ENCODE measurements at regions not wholly inside any gene's neighbourhood (a gene's known extent, or its start where the extent isn't known, plus 50 kb on each side); places are given as distances from the start of the nearest gene placed in this dataset.

DNA sequence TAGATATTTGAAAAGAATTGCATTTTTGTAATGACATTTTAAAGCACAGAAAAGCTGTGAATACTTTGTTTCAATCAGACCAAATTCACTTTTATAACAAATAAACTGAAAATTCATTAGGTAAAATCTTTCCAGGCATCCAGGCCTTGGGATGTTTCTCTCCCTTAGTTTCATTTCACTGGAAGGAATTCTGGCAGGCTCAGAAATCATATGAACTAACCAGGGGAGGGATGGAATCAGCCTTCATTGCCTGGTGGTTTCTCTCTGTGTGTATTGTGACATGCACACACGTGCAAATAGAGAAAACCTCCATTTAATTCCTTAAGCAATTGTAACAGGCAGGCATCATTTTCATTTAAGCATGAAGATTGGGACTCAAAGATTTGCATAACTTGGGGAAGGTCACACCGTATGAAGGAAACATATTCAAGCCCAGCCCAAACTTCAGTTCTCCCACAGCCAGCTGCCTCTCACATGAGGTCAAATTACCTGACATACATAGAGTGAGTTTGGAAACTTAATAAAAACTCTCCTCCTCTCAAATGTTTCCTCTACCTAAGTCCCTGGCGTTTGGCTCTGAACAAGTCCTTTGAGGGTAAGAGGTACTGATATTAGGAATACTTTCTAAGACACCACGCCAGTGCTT is 376.1 kb upstream of the MCTP2 start:
- DNase-seq (ENCODE audit: extremely low spot score), result no peak
- ChIA-PET CTCF (interaction anchor here (1.4 to 1.6 kb wide), 2 partner anchors 8 to 19 kb away, joined by 3 read pairs; no protein-coding TSS in a partner anchor), POLR2A (no interaction called here)
- TF ChIP-seq, protein P1, sequence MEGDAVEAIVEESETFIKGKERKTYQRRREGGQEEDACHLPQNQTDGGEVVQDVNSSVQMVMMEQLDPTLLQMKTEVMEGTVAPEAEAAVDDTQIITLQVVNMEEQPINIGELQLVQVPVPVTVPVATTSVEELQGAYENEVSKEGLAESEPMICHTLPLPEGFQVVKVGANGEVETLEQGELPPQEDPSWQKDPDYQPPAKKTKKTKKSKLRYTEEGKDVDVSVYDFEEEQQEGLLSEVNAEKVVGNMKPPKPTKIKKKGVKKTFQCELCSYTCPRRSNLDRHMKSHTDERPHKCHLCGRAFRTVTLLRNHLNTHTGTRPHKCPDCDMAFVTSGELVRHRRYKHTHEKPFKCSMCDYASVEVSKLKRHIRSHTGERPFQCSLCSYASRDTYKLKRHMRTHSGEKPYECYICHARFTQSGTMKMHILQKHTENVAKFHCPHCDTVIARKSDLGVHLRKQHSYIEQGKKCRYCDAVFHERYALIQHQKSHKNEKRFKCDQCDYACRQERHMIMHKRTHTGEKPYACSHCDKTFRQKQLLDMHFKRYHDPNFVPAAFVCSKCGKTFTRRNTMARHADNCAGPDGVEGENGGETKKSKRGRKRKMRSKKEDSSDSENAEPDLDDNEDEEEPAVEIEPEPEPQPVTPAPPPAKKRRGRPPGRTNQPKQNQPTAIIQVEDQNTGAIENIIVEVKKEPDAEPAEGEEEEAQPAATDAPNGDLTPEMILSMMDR (IDR thresholded peaks at IDR 0.05; ENCODE audit: control extremely low read depth, extremely low read depth, low read depth, missing control alignments), result no peak

DNA sequence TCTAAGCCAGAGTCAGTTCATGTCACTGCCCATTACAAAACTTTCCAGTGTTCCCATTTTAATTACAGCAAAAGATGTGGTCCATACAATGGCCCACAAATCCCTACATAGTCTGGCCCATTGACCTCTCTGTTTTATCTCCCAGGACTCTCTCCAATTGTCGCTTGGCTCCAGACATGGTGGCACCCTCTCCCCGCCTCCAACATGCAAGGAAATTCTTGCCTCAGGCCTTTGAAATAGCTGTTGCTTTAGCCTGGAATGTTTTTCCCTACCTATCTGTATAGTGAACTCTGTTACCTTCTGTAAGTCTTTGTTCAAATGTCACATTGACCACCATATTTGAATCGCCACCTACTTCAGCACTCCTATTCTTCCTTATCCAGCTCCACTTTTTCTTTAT is 377.3 kb upstream of the MCTP2 start:
- POLR2A ChIA-PET, result no interaction called here
- TF ChIP-seq, protein P1 (IDR thresholded peaks at IDR 0.05; ENCODE audit: control extremely low read depth, extremely low read depth, low read depth, missing control alignments), result no peak
- CTCF ChIA-PET, result no interaction called here
- no peak for DNase-seq (ENCODE audit: extremely low spot score)

DNA sequence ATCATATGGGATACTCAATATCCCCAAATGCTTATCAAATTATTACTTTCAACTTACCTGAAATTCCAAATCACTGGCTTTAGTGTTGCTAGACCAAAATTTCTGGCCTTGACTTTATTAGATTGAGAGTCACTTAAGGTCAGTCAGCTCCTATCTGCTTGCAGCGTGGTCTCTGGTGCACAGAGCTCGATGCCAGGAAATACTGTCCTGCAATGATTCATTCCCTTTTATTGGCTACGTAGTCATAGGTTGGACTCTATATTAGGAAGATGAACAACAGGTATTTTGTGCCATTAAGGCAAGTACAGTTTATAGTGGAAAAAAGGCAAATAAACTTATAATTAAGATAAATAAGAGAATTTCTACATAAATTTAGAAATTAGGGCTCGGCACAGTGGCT is 378.6 kb upstream of the MCTP2 start:
- CTCF ChIA-PET, result no interaction called here
- POLR2A ChIA-PET, result no interaction called here
- TF ChIP-seq, protein P1 (IDR thresholded peaks at IDR 0.05; ENCODE audit: control extremely low read depth, extremely low read depth, low read depth, missing control alignments), result no peak
- no peak for DNase-seq (ENCODE audit: extremely low spot score)

DNA sequence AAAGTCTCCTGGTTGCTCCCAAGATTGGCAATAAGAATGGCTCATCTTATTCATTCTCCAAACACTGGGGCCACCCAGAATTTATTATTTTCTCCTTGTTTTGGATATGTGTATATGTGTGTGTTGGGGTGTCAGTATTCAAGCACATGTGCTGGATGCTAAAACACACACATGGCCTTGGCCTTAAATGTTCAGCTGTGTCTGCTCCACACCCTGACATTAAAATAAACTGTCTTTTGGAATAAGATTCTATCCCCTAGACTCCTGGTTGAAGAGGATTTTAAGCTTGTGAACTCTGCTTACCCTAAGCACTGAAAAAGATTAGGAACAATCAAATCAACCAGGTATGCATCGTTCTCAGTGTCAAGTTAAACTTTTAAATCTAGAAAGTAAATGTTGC is 382.9 kb upstream of the MCTP2 start:
- no peak for DNase-seq (ENCODE audit: extremely low spot score)
- ChIA-PET CTCF (interaction anchor here (1.1 kb wide), 1 partner anchor 10 kb away, joined by 3 read pairs; no protein-coding TSS in a partner anchor), POLR2A (no interaction called here)
- TF ChIP-seq, protein P1 (IDR thresholded peaks at IDR 0.05; ENCODE audit: control extremely low read depth, extremely low read depth, low read depth, missing control alignments), result no peak

DNA sequence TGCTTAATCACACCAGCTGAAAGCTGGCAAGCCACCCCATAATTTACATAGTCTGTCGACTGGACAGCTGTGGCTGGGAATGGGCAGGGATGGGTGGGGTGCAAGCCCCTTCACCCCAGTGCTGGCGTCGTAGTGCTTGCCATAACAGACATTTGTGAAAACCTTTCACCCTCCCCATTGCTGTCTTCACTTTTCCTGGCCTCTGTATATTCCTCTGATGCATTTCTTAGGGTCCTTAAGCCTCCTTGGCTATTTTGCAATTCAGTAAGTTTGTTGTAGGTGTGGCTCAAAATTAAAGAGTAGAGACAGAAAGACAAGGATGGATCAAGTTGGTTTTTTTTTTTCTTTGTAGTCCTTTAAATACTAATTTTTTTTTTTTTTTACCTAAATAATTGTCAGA is 383.3 kb upstream of the MCTP2 start:
- no peak for DNase-seq (ENCODE audit: extremely low spot score)
- TF ChIP-seq, protein P1 (IDR thresholded peaks at IDR 0.05; ENCODE audit: control extremely low read depth, extremely low read depth, low read depth, missing control alignments), result no peak
- ChIA-PET POLR2A (no interaction called here), CTCF (interaction anchor here (1.1 kb wide), 1 partner anchor 11 kb away, joined by 3 read pairs; no protein-coding TSS in a partner anchor)

DNA sequence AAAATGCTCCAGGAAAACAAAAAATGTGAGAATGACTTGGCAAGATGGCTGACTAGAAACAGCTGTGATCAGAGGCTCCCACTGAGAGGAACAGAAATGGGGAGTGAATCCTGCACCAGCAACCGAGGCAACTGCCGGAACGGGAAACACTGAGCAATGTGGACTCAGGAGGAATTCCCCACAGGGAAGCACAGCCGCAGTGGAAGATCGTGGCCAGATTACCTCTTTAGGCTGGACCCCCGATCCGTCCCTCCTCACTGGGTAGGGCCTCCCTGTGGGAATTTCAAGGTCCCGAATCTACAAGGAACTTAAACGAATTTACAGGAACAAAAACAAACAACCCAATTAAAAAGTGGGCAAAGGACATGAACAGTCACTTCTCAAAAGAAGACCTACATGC is 385.2 kb upstream of the MCTP2 start:
- DNase-seq (ENCODE audit: extremely low spot score), result no peak
- TF ChIP-seq, protein P1 (IDR thresholded peaks at IDR 0.05; ENCODE audit: control extremely low read depth, extremely low read depth, low read depth, missing control alignments), result no peak
- CTCF ChIA-PET, result no interaction called here
- POLR2A ChIA-PET, result no interaction called here

All from GM10248 (cell line).